ENCODE measurements at regions not wholly inside any gene's neighbourhood (a gene's known extent, or its start where the extent isn't known, plus 50 kb on each side); places are given as distances from the start of the nearest gene placed in this dataset.

DNA sequence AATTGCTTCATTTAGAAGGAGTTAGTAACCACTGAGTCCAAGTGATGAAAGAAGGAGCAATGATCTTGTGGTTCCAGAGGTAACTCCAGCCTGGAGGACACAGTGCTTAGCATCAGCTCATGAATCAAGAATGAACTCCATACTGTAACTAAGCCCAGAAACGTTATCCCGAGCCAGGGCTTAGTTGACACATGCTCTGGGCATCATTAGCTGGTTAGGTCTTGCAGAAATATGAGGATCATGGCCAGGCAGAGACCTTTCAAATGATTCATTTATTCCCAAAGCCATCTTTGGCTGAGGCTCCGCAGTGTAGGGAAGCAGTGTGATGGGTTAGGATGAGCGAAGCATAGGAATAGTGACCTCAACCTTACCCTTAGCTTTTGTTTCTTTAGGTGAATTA, 277.4 kb downstream of the FAM76B start:
- Mint-ChIP-seq H3K4me1 (peaks cover 7% of the 10 kb centered on the region; the same call in 1 of the 2 replicates), H3K36me3 (no peaks in the 10 kb centered on the region), H3K27me3 (ENCODE audit: low read depth) (no peaks in the 10 kb centered on the region), H3K9me3 (no peaks in the 10 kb centered on the region), H3K4me3 (no peak overlapping the region), H3K27ac (no peak overlapping the region)
- ChIA-PET POLR2A (no interaction called here), CTCF (interaction anchor here (0.7 to 1.0 kb wide), 2 partner anchors 353 to 360 kb away, joined by 3 to 4 read pairs; no protein-coding TSS in a partner anchor)
- TF ChIP-seq MYBL2 (CRISPR knock-in tag; IDR thresholded peaks at IDR 0.05) (no peak), GTF2I (CRISPR knock-in tag; conservative IDR thresholded peaks at IDR 0.05) (no peak), ZNF232 (CRISPR knock-in tag; IDR thresholded peaks at IDR 0.05) (no peak), SMAD4 (CRISPR knock-in tag; IDR thresholded peaks at IDR 0.05) (no peak), ZBTB21 (CRISPR knock-in tag; IDR thresholded peaks at IDR 0.05; ENCODE audit: borderline replicate concordance) (no peak), JAZF1 (CRISPR knock-in tag; IDR thresholded peaks at IDR 0.05) (no peak)
- DNase-seq (ENCODE audit: low spot score) (no peak), ATAC-seq (no peak)

GRCh38 chr11:95508219-95508890, 277.4 kb upstream of the SESN3 start:
- Mint-ChIP-seq H3K4me1 (peaks cover 7% of the 10 kb centered on the region; the same call in 1 of the 2 replicates), H3K4me3 (no peak overlapping the region), H3K9me3 (no peaks in the 10 kb centered on the region), H3K36me3 (no peaks in the 10 kb centered on the region), H3K27me3 (ENCODE audit: low read depth) (no peaks in the 10 kb centered on the region), H3K27ac (no peak overlapping the region)
- ATAC-seq, result peak; percentile 75
- POLR2A ChIA-PET, result no interaction called here
- TF ChIP-seq FOXJ3 (CRISPR knock-in tag; IDR thresholded peaks at IDR 0.05; ENCODE audit: borderline replicate concordance), result no peak
- no peak for TF ChIP-seq ZNF138 (CRISPR knock-in tag; conservative IDR thresholded peaks at IDR 0.05)
- TF ChIP-seq, protein P1, sequence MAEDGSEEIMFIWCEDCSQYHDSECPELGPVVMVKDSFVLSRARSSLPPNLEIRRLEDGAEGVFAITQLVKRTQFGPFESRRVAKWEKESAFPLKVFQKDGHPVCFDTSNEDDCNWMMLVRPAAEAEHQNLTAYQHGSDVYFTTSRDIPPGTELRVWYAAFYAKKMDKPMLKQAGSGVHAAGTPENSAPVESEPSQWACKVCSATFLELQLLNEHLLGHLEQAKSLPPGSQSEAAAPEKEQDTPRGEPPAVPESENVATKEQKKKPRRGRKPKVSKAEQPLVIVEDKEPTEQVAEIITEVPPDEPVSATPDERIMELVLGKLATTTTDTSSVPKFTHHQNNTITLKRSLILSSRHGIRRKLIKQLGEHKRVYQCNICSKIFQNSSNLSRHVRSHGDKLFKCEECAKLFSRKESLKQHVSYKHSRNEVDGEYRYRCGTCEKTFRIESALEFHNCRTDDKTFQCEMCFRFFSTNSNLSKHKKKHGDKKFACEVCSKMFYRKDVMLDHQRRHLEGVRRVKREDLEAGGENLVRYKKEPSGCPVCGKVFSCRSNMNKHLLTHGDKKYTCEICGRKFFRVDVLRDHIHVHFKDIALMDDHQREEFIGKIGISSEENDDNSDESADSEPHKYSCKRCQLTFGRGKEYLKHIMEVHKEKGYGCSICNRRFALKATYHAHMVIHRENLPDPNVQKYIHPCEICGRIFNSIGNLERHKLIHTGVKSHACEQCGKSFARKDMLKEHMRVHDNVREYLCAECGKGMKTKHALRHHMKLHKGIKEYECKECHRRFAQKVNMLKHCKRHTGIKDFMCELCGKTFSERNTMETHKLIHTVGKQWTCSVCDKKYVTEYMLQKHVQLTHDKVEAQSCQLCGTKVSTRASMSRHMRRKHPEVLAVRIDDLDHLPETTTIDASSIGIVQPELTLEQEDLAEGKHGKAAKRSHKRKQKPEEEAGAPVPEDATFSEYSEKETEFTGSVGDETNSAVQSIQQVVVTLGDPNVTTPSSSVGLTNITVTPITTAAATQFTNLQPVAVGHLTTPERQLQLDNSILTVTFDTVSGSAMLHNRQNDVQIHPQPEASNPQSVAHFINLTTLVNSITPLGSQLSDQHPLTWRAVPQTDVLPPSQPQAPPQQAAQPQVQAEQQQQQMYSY (CRISPR knock-in tag; IDR thresholded peaks at IDR 0.05), result no peak
- TF ChIP-seq SP1 (CRISPR knock-in tag; conservative IDR thresholded peaks at IDR 0.05), result no peak
- TF ChIP-seq ZNF219 (CRISPR knock-in tag; IDR thresholded peaks at IDR 0.05; ENCODE audit: borderline replicate concordance), result no peak
- DNase-seq (ENCODE audit: low spot score), result no peak
- CTCF ChIA-PET, result interaction anchor here (0.5 to 1.5 kb wide), 3 partner anchors 16 to 290 kb away, joined by 3 to 9 read pairs (median 4); no protein-coding TSS in a partner anchor

DNA sequence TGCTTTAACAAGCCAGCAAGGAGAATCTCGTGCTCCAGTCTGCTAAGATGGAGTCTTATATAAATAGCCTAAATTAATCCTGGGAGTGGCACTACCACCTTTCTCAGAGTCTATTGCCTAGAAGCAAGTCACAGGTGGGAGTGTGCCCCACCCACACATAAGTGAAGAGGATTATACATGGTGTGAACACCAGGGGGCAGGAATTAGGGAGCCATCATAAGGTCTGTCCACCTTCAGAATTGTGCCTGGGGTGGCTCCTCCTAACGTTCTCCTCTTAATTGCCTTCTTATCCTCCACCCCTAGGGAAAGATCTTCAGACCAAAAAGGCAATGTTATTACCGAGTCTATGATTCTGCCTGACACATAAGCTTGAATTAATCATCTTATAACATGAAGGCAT, 276.8 kb upstream of the SESN3 start:
- no peak overlapping the region for H3K4me3 Mint-ChIP-seq
- DNase-seq (ENCODE audit: low spot score) (no peak), ATAC-seq (peak; percentile 34; the same call in 1 of the 2 replicates)
- TF ChIP-seq PRRX2 (CRISPR knock-in tag; IDR thresholded peaks at IDR 0.05) (no peak), GTF2I (CRISPR knock-in tag; conservative IDR thresholded peaks at IDR 0.05) (no peak), ZNF219 (CRISPR knock-in tag; IDR thresholded peaks at IDR 0.05; ENCODE audit: borderline replicate concordance) (no peak), SOX15 (CRISPR knock-in tag; IDR thresholded peaks at IDR 0.05) (no peak)
- TF ChIP-seq, protein P2, sequence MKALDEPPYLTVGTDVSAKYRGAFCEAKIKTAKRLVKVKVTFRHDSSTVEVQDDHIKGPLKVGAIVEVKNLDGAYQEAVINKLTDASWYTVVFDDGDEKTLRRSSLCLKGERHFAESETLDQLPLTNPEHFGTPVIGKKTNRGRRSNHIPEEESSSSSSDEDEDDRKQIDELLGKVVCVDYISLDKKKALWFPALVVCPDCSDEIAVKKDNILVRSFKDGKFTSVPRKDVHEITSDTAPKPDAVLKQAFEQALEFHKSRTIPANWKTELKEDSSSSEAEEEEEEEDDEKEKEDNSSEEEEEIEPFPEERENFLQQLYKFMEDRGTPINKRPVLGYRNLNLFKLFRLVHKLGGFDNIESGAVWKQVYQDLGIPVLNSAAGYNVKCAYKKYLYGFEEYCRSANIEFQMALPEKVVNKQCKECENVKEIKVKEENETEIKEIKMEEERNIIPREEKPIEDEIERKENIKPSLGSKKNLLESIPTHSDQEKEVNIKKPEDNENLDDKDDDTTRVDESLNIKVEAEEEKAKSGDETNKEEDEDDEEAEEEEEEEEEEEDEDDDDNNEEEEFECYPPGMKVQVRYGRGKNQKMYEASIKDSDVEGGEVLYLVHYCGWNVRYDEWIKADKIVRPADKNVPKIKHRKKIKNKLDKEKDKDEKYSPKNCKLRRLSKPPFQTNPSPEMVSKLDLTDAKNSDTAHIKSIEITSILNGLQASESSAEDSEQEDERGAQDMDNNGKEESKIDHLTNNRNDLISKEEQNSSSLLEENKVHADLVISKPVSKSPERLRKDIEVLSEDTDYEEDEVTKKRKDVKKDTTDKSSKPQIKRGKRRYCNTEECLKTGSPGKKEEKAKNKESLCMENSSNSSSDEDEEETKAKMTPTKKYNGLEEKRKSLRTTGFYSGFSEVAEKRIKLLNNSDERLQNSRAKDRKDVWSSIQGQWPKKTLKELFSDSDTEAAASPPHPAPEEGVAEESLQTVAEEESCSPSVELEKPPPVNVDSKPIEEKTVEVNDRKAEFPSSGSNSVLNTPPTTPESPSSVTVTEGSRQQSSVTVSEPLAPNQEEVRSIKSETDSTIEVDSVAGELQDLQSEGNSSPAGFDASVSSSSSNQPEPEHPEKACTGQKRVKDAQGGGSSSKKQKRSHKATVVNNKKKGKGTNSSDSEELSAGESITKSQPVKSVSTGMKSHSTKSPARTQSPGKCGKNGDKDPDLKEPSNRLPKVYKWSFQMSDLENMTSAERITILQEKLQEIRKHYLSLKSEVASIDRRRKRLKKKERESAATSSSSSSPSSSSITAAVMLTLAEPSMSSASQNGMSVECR (CRISPR knock-in tag; IDR thresholded peaks at IDR 0.05; ENCODE audit: borderline replicate concordance), result no peak
- no peak overlapping the region for H3K27ac Mint-ChIP-seq
- no peaks in the 10 kb centered on the region for H3K36me3 Mint-ChIP-seq
- ChIA-PET POLR2A (no interaction called here), CTCF (interaction anchor here (0.5 to 1.5 kb wide), 3 partner anchors 17 to 289 kb away, joined by 3 to 9 read pairs (median 4); no protein-coding TSS in a partner anchor)
- no peaks in the 10 kb centered on the region for H3K9me3 Mint-ChIP-seq
- H3K4me1 Mint-ChIP-seq, result peaks cover 7% of the 10 kb centered on the region; the same call in 1 of the 2 replicates
- no peaks in the 10 kb centered on the region for H3K27me3 Mint-ChIP-seq (ENCODE audit: low read depth)

All from WTC11 (cell line).